K562 (cell line): ENCODE measurements at regions not wholly inside any gene's neighbourhood (a gene's known extent, or its start where the extent isn't known, plus 50 kb on each side); places are given as distances from the start of the nearest gene placed in this dataset.

Experiments
- ATAC-seq: fragments of 200-7000 bp; cut with Tn5 transposase; 3 replicates; pipeline ENCODE4 v1.9.1; 2020; ENCODE audit warnings: moderate library complexity
- BruUV-seq: library from RNA; stranded (reverse); fragments of 400-500 nt; replicated peaks from 2 replicates; lab custom pipeline; 2021; lab: Mats Ljungman, UMichigan
- CTCF ChIA-PET: fragments of 300-600 bp; formaldehyde crosslinking; extraction: SDS; loops from one replicate; lab custom pipeline; 2021; ENCODE audit warnings: low intra/inter-chr PET ratio; lab: Yijun Ruan, JAX
- POLR2A ChIA-PET: fragments of 300-600, 350-650 bp; sonication (Branson Sonifier 250); formaldehyde crosslinking; extraction: SDS; loops from one replicate; lab custom pipeline; 2021; ENCODE audit warnings: antibody characterized with exemption, inconsistent platforms; lab: Yijun Ruan, JAX
- DNase-seq, 4 experiments: peaks; one replicate each; pipeline versions ENCODE4 v3.0.0 to v3.0.0-alpha.2; 2011 to 2018; ENCODE audit warnings: low spot score in 3 of 4, mixed read lengths in 3 of 4; ENCODE audit errors: extremely low read depth in 1 of 4
- FAIRE-seq: peaks from 2 replicates; lab custom pipeline; 2011; peaks lifted over from hg19 to GRCh38; lab: Jason Lieb, UNC
- H2AFZ ChIP-seq: 2 replicates; pipeline ENCODE4 v1.6.0; 2011; ENCODE audit warnings: low read depth, low read length, control low read depth, inconsistent platforms
- H3K27ac ChIP-seq: fragments of 200-600 bp; 3 replicates; pipeline ENCODE4 v1.8.0; 2011; ENCODE audit warnings: low read depth, mild to moderate bottlenecking, control low read depth, inconsistent platforms, low read length, moderate library complexity, mixed read lengths; ENCODE audit errors: extremely low read depth
- H3K27me3 ChIP-seq, 2 experiments: fragments of 300-600 bp in 1 of 2; 2 replicates in 1 of 2; 3 replicates in 1 of 2; pipeline versions ENCODE4 v1.6.0 to v1.8.0; 2011; ENCODE audit warnings: inconsistent platforms in 2 of 2, low read length in 2 of 2, mild to moderate bottlenecking in 1 of 2, mixed read lengths in 1 of 2, moderate library complexity in 1 of 2; ENCODE audit not compliant: control insufficient read depth in 2 of 2, insufficient read depth in 2 of 2
- H3K36me3 ChIP-seq: fragments of 300-600 bp; 3 replicates; pipeline ENCODE4 v1.8.0; 2011; ENCODE audit warnings: mild to moderate bottlenecking, low read length, inconsistent platforms; ENCODE audit not compliant: control insufficient read depth, insufficient read depth
- H3K4me1 ChIP-seq, 2 experiments: fragments of 200-600 bp in 1 of 2; replicated peaks in 1 of 2; 2 replicates in 1 of 2; 3 replicates in 1 of 2; pipeline versions ENCODE4 v1.5.1 to v1.8.0; 2011; ENCODE audit warnings: inconsistent platforms in 2 of 2, low read length in 2 of 2, mild to moderate bottlenecking in 1 of 2, mixed read lengths in 1 of 2, moderate library complexity in 1 of 2; ENCODE audit not compliant: control insufficient read depth in 2 of 2, insufficient read depth in 2 of 2
- H3K4me2 ChIP-seq: 2 replicates; pipeline ENCODE4 v1.6.1; 2011; ENCODE audit warnings: low read length, control low read depth, inconsistent platforms, mixed read lengths; ENCODE audit not compliant: insufficient read depth
- H3K4me3 ChIP-seq: fragments of 200-600 bp; sonication (generic), shearing (Covaris generic); 2 replicates; pipeline ENCODE4 v1.5.1; 2016; ENCODE audit warnings: control low read depth, inconsistent platforms
- H3K79me2 ChIP-seq: fragments of 200-600 bp; 3 replicates; pipeline ENCODE4 v1.8.0; 2011; ENCODE audit warnings: low read length, inconsistent platforms; ENCODE audit not compliant: control insufficient read depth, insufficient read depth
- H3K9ac ChIP-seq, 2 experiments: 2 replicates each; pipeline versions ENCODE4 v1.6.0 to v1.6.1; 2011; ENCODE audit warnings: low read depth in 2 of 2, low read length in 2 of 2, control low read depth in 1 of 2, inconsistent platforms in 1 of 2, mild to moderate bottlenecking in 1 of 2, mixed read lengths in 1 of 2; ENCODE audit not compliant: insufficient read depth in 1 of 2
- H3K9me1 ChIP-seq: one replicate; pipeline ENCODE4 v1.6.0; 2011; ENCODE audit warnings: inconsistent platforms, mild to moderate bottlenecking, low read length, moderate library complexity; ENCODE audit not compliant: control insufficient read depth, insufficient read depth
- H3K9me3 ChIP-seq: replicated peaks from 2 replicates; pipeline ENCODE4 v1.5.1; 2011; ENCODE audit warnings: low read depth, low read length, inconsistent platforms; ENCODE audit not compliant: control insufficient read depth, insufficient read depth
- H4K20me1 ChIP-seq: replicated peaks from 2 replicates; pipeline ENCODE4 v1.6.1; 2011; ENCODE audit warnings: low read length, inconsistent platforms, mixed read lengths; ENCODE audit not compliant: control insufficient read depth, insufficient read depth
- DACH1 ChIP-seq: fragments of 450-650 bp; IDR thresholded peaks from 2 replicates; pipeline ENCODE4 v1.6.1; 2018; ENCODE audit not compliant: partially characterized antibody
- DNMT1 ChIP-seq: fragments of 450-650 bp; IDR thresholded peaks from 2 replicates; pipeline ENCODE4 v1.6.1; 2016; ENCODE audit warnings: antibody characterized with exemption, mild to moderate bottlenecking
- GATAD2B ChIP-seq: fragments of 450-650 bp; IDR thresholded peaks from 2 replicates; pipeline ENCODE4 v1.6.1; 2017; ENCODE audit warnings: mild to moderate bottlenecking, borderline replicate concordance
- HNRNPH1 ChIP-seq: fragments of 200-400 bp; formaldehyde crosslinking; optimal IDR thresholded peaks from 2 replicates; pipeline ENCODE3; 2017; ENCODE audit warnings: low read depth, mild to moderate bottlenecking, low read length, moderate library complexity
- HNRNPLL ChIP-seq: fragments of 200-400 bp; formaldehyde crosslinking; IDR thresholded peaks from 2 replicates; pipeline ENCODE4 v1.6.1; 2017; ENCODE audit warnings: low read length, low read depth, mild to moderate bottlenecking; ENCODE audit not compliant: poor library complexity, severe bottlenecking
- IFI16 ChIP-seq: fragments of 250-450 bp; sonication (Bioruptor Pico); IDR thresholded peaks from 2 replicates; pipeline ENCODE4 v2.1.2; 2022; ENCODE audit warnings: mild to moderate bottlenecking, inconsistent platforms
- ILF3 ChIP-seq: fragments of 450-650 bp; IDR thresholded peaks from 2 replicates; pipeline ENCODE4 v1.6.1; 2018; ENCODE audit warnings: antibody characterized with exemption, mild to moderate bottlenecking, moderate library complexity, borderline replicate concordance
- MCM7 ChIP-seq, 2 experiments: fragments of 450-650 bp; IDR thresholded peaks; 2 replicates each; pipeline ENCODE4 v1.6.1; 2016 to 2018
- MTA1 ChIP-seq: fragments of 450-650 bp; IDR thresholded peaks from 2 replicates; pipeline ENCODE4 v1.6.1; 2017; ENCODE audit warnings: borderline replicate concordance
- POU5F1 ChIP-seq: fragments of 150-350 bp; IDR thresholded peaks from 2 replicates; pipeline ENCODE4 v1.6.1; 2014; ENCODE audit warnings: borderline replicate concordance, low read length, low read depth, mild to moderate bottlenecking; ENCODE audit not compliant: partially characterized antibody
- ZNF717 ChIP-seq: fragments of 250-450 bp; sonication (Bioruptor Pico); IDR thresholded peaks from 2 replicates; pipeline ENCODE4 v1.5.0; 2021
- WGBS: fragments of 100-300 bp; shearing (Covaris generic); methylation state at CpG from one replicate; pipeline ENCODE4 v1.1.6; 2016; ENCODE audit warnings: low coverage, mixed read lengths; ENCODE audit not compliant: insufficient coverage; ENCODE audit errors: missing lambda C conversion rate; 5-methylcytosine and 5-hydroxymethylcytosine counted together
- in situ Hi-C: fragments of 300-500 bp; cut with MboI; formaldehyde crosslinking; loops from 4 replicates; pipeline ENCODE4 v1.15.0; 2018; ENCODE audit warnings: inconsistent platforms, mixed read lengths
- intact Hi-C: fragments of 100-400 bp; cut with micrococcal nuclease; formaldehyde crosslinking; loops from 2 replicates; pipeline ENCODE4 v1.14.2; 2022
- TF ChIP-seq, protein P1 (sequence below): fragments of 450-650 bp; IDR thresholded peaks from 2 replicates; pipeline ENCODE4 v1.6.1; 2016; ENCODE audit warnings: antibody characterized with exemption

DNA sequence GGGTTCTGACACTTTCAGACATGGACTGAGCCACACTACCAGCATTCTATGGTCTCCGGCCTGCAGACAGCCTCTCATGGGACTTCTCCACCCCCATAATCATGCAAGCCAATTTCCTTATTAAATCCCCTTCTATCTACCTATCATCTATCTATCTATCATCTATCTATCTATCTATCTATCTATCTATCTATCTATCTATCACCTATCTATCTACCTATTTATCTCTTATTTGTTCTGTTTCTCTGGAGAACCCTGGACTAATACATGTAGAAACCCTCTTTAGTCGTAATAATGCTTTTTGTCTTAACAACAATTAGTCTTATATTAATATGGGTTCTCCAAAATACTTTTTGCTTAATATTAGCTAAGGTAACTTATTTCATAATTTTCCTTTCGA lies 174.1 kb upstream of the PRSS16 start:
- H3K9me1 ChIP-seq: no peaks in the 10 kb centered on the region
- H4K20me1 ChIP-seq: no peaks in the 10 kb centered on the region
- H2AFZ ChIP-seq: no peak overlapping the region
- 9% methylated on average over 3 of the region's 3 CpGs for WGBS
- no peaks in the 10 kb centered on the region for H3K79me2 ChIP-seq
- intact Hi-C loops: loop anchor here (10.0 kb wide), 2 partner anchors 59 to 739 kb away; no protein-coding TSS in a partner anchor
- TF ChIP-seq HNRNPH1 (no peak), MCM7 (IDR thresholded peaks at IDR 0.05) (0 out of 4 replicates have a peak, but pooled peaks of 1 of the 2 experiments have one; percentile 71), MTA1 (peak; percentile 64; the same call in 1 of the 2 replicates), POU5F1 (no peak), DACH1 (peak; percentile 100), HNRNPLL (no peak), ILF3 (no peak), IFI16 (no peak), ZNF717 (no peak), DNMT1 (no peak), GATAD2B (peak; percentile 87; the same call in 1 of the 2 replicates)
- TF ChIP-seq, protein P1, sequence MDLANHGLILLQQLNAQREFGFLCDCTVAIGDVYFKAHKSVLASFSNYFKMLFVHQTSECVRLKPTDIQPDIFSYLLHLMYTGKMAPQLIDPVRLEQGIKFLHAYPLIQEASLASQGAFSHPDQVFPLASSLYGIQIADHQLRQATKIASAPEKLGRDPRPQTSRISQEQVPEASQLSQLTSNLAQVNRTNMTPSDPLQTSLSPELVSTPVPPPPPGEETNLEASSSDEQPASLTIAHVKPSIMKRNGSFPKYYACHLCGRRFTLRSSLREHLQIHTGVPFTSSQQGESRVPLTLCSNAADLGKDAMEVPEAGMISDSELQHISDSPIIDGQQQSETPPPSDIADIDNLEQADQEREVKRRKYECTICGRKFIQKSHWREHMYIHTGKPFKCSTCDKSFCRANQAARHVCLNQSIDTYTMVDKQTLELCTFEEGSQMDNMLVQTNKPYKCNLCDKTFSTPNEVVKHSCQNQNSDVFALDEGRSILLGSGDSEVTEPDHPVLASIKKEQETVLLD: peak; percentile 85; the same call in 1 of the 2 replicates
- H3K9me3 ChIP-seq: no peaks in the 10 kb centered on the region
- H3K9ac ChIP-seq: no peak overlapping the region
- H3K4me2 ChIP-seq: no peak overlapping the region
- H3K27ac ChIP-seq: no peak overlapping the region
- H3K4me1 ChIP-seq: no peaks in the 10 kb centered on the region; a peak in 1 of 5 replicates
- no TSS peak for BruUV-seq
- ChIA-PET POLR2A (no interaction called here), CTCF (no interaction called here)
- no peak for ATAC-seq
- no peaks in the 10 kb centered on the region; a peak in 1 of 5 replicates for H3K27me3 ChIP-seq
- H3K36me3 ChIP-seq: no peaks in the 10 kb centered on the region
- FAIRE-seq: no peak
- DNase-seq: no peak
- H3K4me3 ChIP-seq: no peak overlapping the region
- in situ Hi-C loops: no loop called here
